ENCODE measurements at regions not wholly inside any gene's neighbourhood (a gene's known extent, or its start where the extent isn't known, plus 50 kb on each side); places are given as distances from the start of the nearest gene placed in this dataset.
"Not testable (repeated sequence)": the region's sequence is repeated elsewhere in the genome, so short reads cannot be mapped to it uniquely, and the experiment has no call there.

- Mint-ChIP-seq H3K27me3 (peaks cover 3% of the 10 kb centered on the region), H3K27ac (no peak overlapping the region), H3K4me1 (ENCODE audit: low read depth) (peaks cover 19% of the 10 kb centered on the region), H3K36me3 (ENCODE audit: insufficient read depth) (no peaks in the 10 kb centered on the region), H3K4me3 (ENCODE audit: low read depth) (no peak overlapping the region), H3K9me3 (ENCODE audit: low read depth) (no peaks in the 10 kb centered on the region)
- TF ChIP-seq CTCF (IDR thresholded peaks at IDR 0.05; ENCODE audit: unreplicated experiment) = no peak
- no peak for DNase-seq (ENCODE audit: low spot score, unreplicated experiment)
Measured at GRCh38 chr20:48332555-48332954, 495.2 kb downstream of the PREX1 start.

GRCh38 chr20:48331518-48332286 is 496.1 kb downstream of the PREX1 start:
- TF ChIP-seq CTCF (IDR thresholded peaks at IDR 0.05; ENCODE audit: unreplicated experiment) = no peak
- no peak overlapping the region for H3K27ac Mint-ChIP-seq
- H3K36me3 Mint-ChIP-seq (ENCODE audit: insufficient read depth) = no peaks in the 10 kb centered on the region
- DNase-seq (ENCODE audit: low spot score, unreplicated experiment) = no peak
- H3K4me1 Mint-ChIP-seq (ENCODE audit: low read depth) = peaks cover 19% of the 10 kb centered on the region
- no peak overlapping the region for H3K4me3 Mint-ChIP-seq (ENCODE audit: low read depth)
- no peaks in the 10 kb centered on the region for H3K9me3 Mint-ChIP-seq (ENCODE audit: low read depth)
- peaks cover 3% of the 10 kb centered on the region for H3K27me3 Mint-ChIP-seq

- Mint-ChIP-seq H3K9me3 (ENCODE audit: low read depth) (no peaks in the 10 kb centered on the region), H3K27me3 (peaks cover 11% of the 10 kb centered on the region), H3K4me3 (ENCODE audit: low read depth) (no peak overlapping the region), H3K4me1 (ENCODE audit: low read depth) (peaks cover 18% of the 10 kb centered on the region), H3K36me3 (ENCODE audit: insufficient read depth) (no peaks in the 10 kb centered on the region), H3K27ac (peak overlapping the region; percentile 20)
- DNase-seq (ENCODE audit: low spot score, unreplicated experiment) = no peak
- peak; percentile 37 for TF ChIP-seq CTCF (IDR thresholded peaks at IDR 0.05; ENCODE audit: unreplicated experiment)
Measured at GRCh38 chr20:48329676-48330664, 497.8 kb downstream of the PREX1 start.

- no peak for DNase-seq (ENCODE audit: low spot score, unreplicated experiment)
- H3K27me3 Mint-ChIP-seq = peaks cover 11% of the 10 kb centered on the region
- no peak overlapping the region for H3K4me3 Mint-ChIP-seq (ENCODE audit: low read depth)
- H3K27ac Mint-ChIP-seq = no peak overlapping the region
- no peaks in the 10 kb centered on the region for H3K36me3 Mint-ChIP-seq (ENCODE audit: insufficient read depth)
- TF ChIP-seq CTCF (IDR thresholded peaks at IDR 0.05; ENCODE audit: unreplicated experiment) = no peak
- peaks cover 18% of the 10 kb centered on the region for H3K4me1 Mint-ChIP-seq (ENCODE audit: low read depth)
- no peaks in the 10 kb centered on the region for H3K9me3 Mint-ChIP-seq (ENCODE audit: low read depth)
Measured at GRCh38 chr20:48329031-48329615, 498.7 kb downstream of the PREX1 start.

GRCh38 chr20:48327848-48328247 is 500.0 kb downstream of the PREX1 start:
- Mint-ChIP-seq H3K27me3 (peaks cover 11% of the 10 kb centered on the region), H3K4me1 (ENCODE audit: low read depth) (peaks cover 18% of the 10 kb centered on the region)
- DNase-seq (ENCODE audit: low spot score, unreplicated experiment); H3K36me3 Mint-ChIP-seq (ENCODE audit: insufficient read depth); H3K4me3 Mint-ChIP-seq (ENCODE audit: low read depth); H3K9me3 Mint-ChIP-seq (ENCODE audit: low read depth); H3K27ac Mint-ChIP-seq: not testable (repeated sequence)

Data from progenitor cell of endocrine pancreas (in vitro differentiated cells).